Erythroblast (primary cell): ENCODE measurements at regions not wholly inside any gene's neighbourhood (a gene's known extent, or its start where the extent isn't known, plus 50 kb on each side); places are given as distances from the start of the nearest gene placed in this dataset.

ENCODE experiments used
- GATA1 ChIP-seq: IDR thresholded peaks from 2 replicates; pipeline ENCODE4 v1.6.1; 2011; ENCODE audit warnings: low read depth, mild to moderate bottlenecking, control low read depth, low read length, moderate library complexity
- POLR2A ChIP-seq: IDR thresholded peaks from 2 replicates; pipeline ENCODE4 v1.6.1; 2011; ENCODE audit warnings: mild to moderate bottlenecking, low read length

- TF ChIP-seq POLR2A (no peak), GATA1 (no peak)
These were observed 328.3 kb upstream of the AGTR1 start for GRCh38 chr3:148369381-148369780.
